GM23338 (cell line): ENCODE measurements at regions not wholly inside any gene's neighbourhood (a gene's known extent, or its start where the extent isn't known, plus 50 kb on each side); places are given as distances from the start of the nearest gene placed in this dataset.

Source experiments
- ATAC-seq: fragments of 200-7000 bp; cut with Tn5 transposase; 3 replicates; pipeline ENCODE4 v1.9.1; 2020
- DNase-seq: peaks from one replicate; pipeline ENCODE4 v3.0.0-alpha.2; 2015; ENCODE audit warnings: low spot score
- H2AFZ ChIP-seq: fragments of 200-600 bp; sonication (generic); 2 replicates; pipeline ENCODE4 v1.8.0; 2016; ENCODE audit warnings: antibody characterized with exemption, mild to moderate bottlenecking, moderate library complexity
- H3F3A ChIP-seq: fragments of 200-600 bp; sonication (generic); replicated peaks from 2 replicates; pipeline ENCODE4 v1.8.0; 2017; ENCODE audit warnings: antibody characterized with exemption, mixed run types, low read depth
- H3K27ac ChIP-seq: fragments of 200-600 bp; sonication (generic); 2 replicates; pipeline ENCODE4 v1.6.1; 2016; ENCODE audit warnings: low read depth
- H3K27me3 ChIP-seq: fragments of 200-600 bp; sonication (generic); 2 replicates; pipeline ENCODE4 v1.8.0; 2016; ENCODE audit warnings: mild to moderate bottlenecking, mixed run types, moderate library complexity; ENCODE audit not compliant: insufficient read depth
- H3K36me3 ChIP-seq: fragments of 200-600 bp; sonication (generic); 2 replicates; pipeline ENCODE4 v1.8.0; 2016; ENCODE audit warnings: mild to moderate bottlenecking; ENCODE audit not compliant: insufficient read depth
- H3K4me1 ChIP-seq: fragments of 200-600 bp; sonication (generic); 2 replicates; pipeline ENCODE4 v1.8.0; 2016; ENCODE audit warnings: mild to moderate bottlenecking, moderate library complexity; ENCODE audit not compliant: insufficient read depth
- H3K4me2 ChIP-seq: fragments of 200-600 bp; sonication (generic); 2 replicates; pipeline ENCODE4 v1.7.1; 2017; ENCODE audit warnings: mixed run types
- H3K4me3 ChIP-seq: fragments of 200-600 bp; sonication (generic); 2 replicates; pipeline ENCODE4 v1.6.1; 2016; ENCODE audit warnings: mixed run types
- H3K79me2 ChIP-seq: fragments of 200-600 bp; sonication (generic); replicated peaks from 2 replicates; pipeline ENCODE4 v1.8.0; 2017; ENCODE audit warnings: mild to moderate bottlenecking; ENCODE audit not compliant: insufficient read depth
- H3K9me2 ChIP-seq: fragments of 200-600 bp; sonication (generic); 2 replicates; pipeline ENCODE4 v1.8.0; 2017; ENCODE audit not compliant: insufficient read depth
- H4K20me1 ChIP-seq: fragments of 200-600 bp; sonication (generic); replicated peaks from 2 replicates; pipeline ENCODE4 v1.8.0; 2017; ENCODE audit warnings: mild to moderate bottlenecking; ENCODE audit not compliant: insufficient read depth
- H3K27ac Mint-ChIP-seq: 2 replicates; pipeline ENCODE4 v1.8.0; 2020; ENCODE audit warnings: inconsistent platforms, mild to moderate bottlenecking, moderate library complexity, mixed read lengths
- H3K27me3 Mint-ChIP-seq: 3 replicates; pipeline ENCODE4 v1.8.0; 2022; ENCODE audit warnings: low read depth, mild to moderate bottlenecking, moderate library complexity, mixed read lengths, inconsistent platforms; ENCODE audit not compliant: insufficient read depth, poor library complexity
- H3K36me3 Mint-ChIP-seq: 3 replicates; pipeline ENCODE4 v1.8.0; 2021; ENCODE audit warnings: low read depth, mild to moderate bottlenecking, inconsistent platforms, moderate library complexity, mixed read lengths
- H3K4me1 Mint-ChIP-seq: 3 replicates; pipeline ENCODE4 v1.8.0; 2020; ENCODE audit warnings: mild to moderate bottlenecking, inconsistent platforms, mixed read lengths
- H3K4me3 Mint-ChIP-seq: 3 replicates; pipeline ENCODE4 v1.8.0; 2021; ENCODE audit warnings: moderate library complexity, mild to moderate bottlenecking, inconsistent platforms, mixed read lengths
- H3K9me3 Mint-ChIP-seq: 3 replicates; pipeline ENCODE4 v1.8.0; 2020; ENCODE audit warnings: moderate library complexity, mild to moderate bottlenecking, inconsistent platforms, mixed read lengths
- CREB1 ChIP-seq: fragments of 250-450 bp; sonication (Bioruptor Pico); IDR thresholded peaks from 2 replicates; pipeline ENCODE4 v1.5.0; 2020; ENCODE audit warnings: low read depth, mild to moderate bottlenecking, moderate library complexity
- CTCF ChIP-seq, 2 experiments: fragments of 200-600 bp in 1 of 2; sonication (generic) in 1 of 2; conservative IDR thresholded peaks; 2 replicates each; pipeline versions ENCODE4 v1.5.1 to v1.6.1; 2016 to 2017; ENCODE audit warnings: antibody characterized with exemption in 2 of 2, low read depth in 2 of 2, mild to moderate bottlenecking in 2 of 2, moderate library complexity in 1 of 2
- ETS1 ChIP-seq: IDR thresholded peaks from 2 replicates; pipeline ENCODE4 v1.6.1; 2016; ENCODE audit warnings: antibody characterized with exemption
- EZH2 ChIP-seq: fragments of 200-600 bp; sonication (generic); IDR thresholded peaks from one replicate; pipeline ENCODE4 v1.8.0; 2017; ENCODE audit warnings: antibody characterized with exemption, mild to moderate bottlenecking, low read depth; ENCODE audit not compliant: unreplicated experiment
- EZH2phosphoT487 ChIP-seq: fragments of 200-600 bp; sonication (generic); IDR thresholded peaks from one replicate; pipeline ENCODE4 v1.8.1; 2018; ENCODE audit warnings: antibody characterized with exemption; ENCODE audit not compliant: unreplicated experiment
- JUNB ChIP-seq: IDR thresholded peaks from one replicate; pipeline ENCODE4 v1.6.1; 2016; ENCODE audit warnings: antibody characterized with exemption; ENCODE audit not compliant: unreplicated experiment
- NANOG ChIP-seq: IDR thresholded peaks from 2 replicates; pipeline ENCODE4 v1.6.1; 2016; ENCODE audit warnings: antibody characterized with exemption, borderline replicate concordance
- POLR2AphosphoS5 ChIP-seq: IDR thresholded peaks from 2 replicates; pipeline ENCODE4 v1.6.1; 2016; ENCODE audit warnings: antibody characterized with exemption, low read depth
- REST ChIP-seq: IDR thresholded peaks from one replicate; pipeline ENCODE4 v1.6.1; 2018; ENCODE audit warnings: antibody characterized with exemption; ENCODE audit not compliant: unreplicated experiment
- STAT1 ChIP-seq: IDR thresholded peaks from one replicate; pipeline ENCODE4 v1.6.1; 2016; ENCODE audit warnings: antibody characterized with exemption; ENCODE audit not compliant: unreplicated experiment
- ZNF114 ChIP-seq: fragments of 250-450 bp; sonication (Bioruptor Pico); IDR thresholded peaks from 2 replicates; pipeline ENCODE4 v1.5.0; 2020; ENCODE audit warnings: mild to moderate bottlenecking, moderate library complexity
- ZNF331 ChIP-seq: fragments of 250-450 bp; sonication (Bioruptor Pico); IDR thresholded peaks from 2 replicates; pipeline ENCODE4 v1.5.0; 2020; ENCODE audit warnings: low read depth, mild to moderate bottlenecking, moderate library complexity
- ZNF462 ChIP-seq: fragments of 250-450 bp; sonication (Bioruptor Pico); IDR thresholded peaks from 2 replicates; pipeline ENCODE4 v1.5.0; 2020; ENCODE audit warnings: mild to moderate bottlenecking, moderate library complexity

GRCh38 chr18:29083545-29083944 lies 906.6 kb upstream of the CDH2 start:
- Mint-ChIP-seq H3K4me3 (no peak overlapping the region), H3K36me3 (no peaks in the 10 kb centered on the region), H3K27me3 (no peaks in the 10 kb centered on the region), H3K4me1 (peaks cover 14% of the 10 kb centered on the region; the same call in 2 of the 3 replicates), H3K27ac (no peak overlapping the region), H3K9me3 (no peaks in the 10 kb centered on the region; the same call in 2 of the 3 replicates)
- Histone ChIP-seq H3K4me3 (no peak overlapping the region), H3K79me2 (no peaks in the 10 kb centered on the region), H3K4me2 (no peak overlapping the region), H3F3A (no peaks in the 10 kb centered on the region), H2AFZ (no peak overlapping the region), H3K4me1 (no peaks in the 10 kb centered on the region), H3K27ac (no peak overlapping the region), H4K20me1 (no peaks in the 10 kb centered on the region), H3K36me3 (no peaks in the 10 kb centered on the region), H3K27me3 (no peaks in the 10 kb centered on the region), H3K9me2 (no peaks in the 10 kb centered on the region)
- ATAC-seq (no peak), DNase-seq (no peak)
- no peak for TF ChIP-seq JUNB
- no peak for TF ChIP-seq ZNF462 (CRISPR knock-in tag)
- no peak for TF ChIP-seq STAT1
- TF ChIP-seq EZH2phosphoT487: no peak
- no peak for TF ChIP-seq REST
- no peak for TF ChIP-seq EZH2
- TF ChIP-seq CREB1 (CRISPR knock-in tag): no peak
- no peak for TF ChIP-seq NANOG
- no peak for TF ChIP-seq ETS1
- TF ChIP-seq POLR2AphosphoS5: no peak
- no peak for TF ChIP-seq ZNF331 (CRISPR knock-in tag)
- no peak for TF ChIP-seq CTCF (conservative IDR thresholded peaks at IDR 0.05; ENCODE audit: low read depth in 2 of 2)
- TF ChIP-seq ZNF114 (CRISPR knock-in tag): no peak
